Thoracic aorta (tissue), 2 donors: ENCODE measurements at regions not wholly inside any gene's neighbourhood (a gene's known extent, or its start where the extent isn't known, plus 50 kb on each side); places are given as distances from the start of the nearest gene placed in this dataset.

ENCODE experiments used
- ATAC-seq: fragments of 150-250 bp; one replicate; pipeline ENCODE4 v1.8.0; 2017; ENCODE audit warnings: low read depth; ENCODE audit not compliant: insufficient number of reproducible peaks, low FRiP score
- DNase-seq: peaks from one replicate; pipeline ENCODE4 v3.0.0-alpha.2; 2020; ENCODE audit warnings: low spot score
- H3K27ac ChIP-seq, 2 donors: fragments of 200-600 bp; sonication (generic); 1 replicate in 1 of 2; 2 replicates in 1 of 2; pipeline ENCODE4 v1.5.1; 2016; ENCODE audit warnings: mild to moderate bottlenecking in 2 of 2, moderate library complexity in 2 of 2
- H3K27me3 ChIP-seq: fragments of 200-600 bp; sonication (generic); replicated peaks from 2 replicates; pipeline ENCODE4 v1.6.0; 2016; ENCODE audit warnings: mild to moderate bottlenecking; ENCODE audit not compliant: insufficient read depth
- H3K36me3 ChIP-seq: fragments of 200-600 bp; sonication (generic); one replicate; pipeline ENCODE4 v1.5.1; 2016
- H3K4me1 ChIP-seq, 2 donors: fragments of 200-600 bp; sonication (generic); 1 replicate in 1 of 2; 2 replicates in 1 of 2; pipeline versions ENCODE4 v1.5.1 to v1.6.0; 2016; ENCODE audit warnings: low read depth in 2 of 2, mild to moderate bottlenecking in 1 of 2; ENCODE audit not compliant: control insufficient read depth in 1 of 2
- H3K4me3 ChIP-seq: fragments of 200-600 bp; sonication (generic); 2 replicates; pipeline ENCODE4 v1.5.1; 2016; ENCODE audit warnings: mild to moderate bottlenecking
- H3K9me3 ChIP-seq: fragments of 200-600 bp; sonication (generic); 2 replicates; pipeline ENCODE4 v1.5.1; 2016
- CTCF ChIP-seq: fragments of 200-600 bp; sonication (generic); IDR thresholded peaks from one replicate; pipeline ENCODE4 v1.5.1; 2019; ENCODE audit warnings: antibody characterized with exemption

- Histone ChIP-seq H3K36me3 (no peaks in the 10 kb centered on the region), H3K27ac (no peak overlapping the region), H3K27me3 (no peaks in the 10 kb centered on the region), H3K4me3 (no peak overlapping the region), H3K9me3 (no peaks in the 10 kb centered on the region), H3K4me1 (peaks cover 7 to 14% of the 10 kb centered on the region in 2 donors)
- ATAC-seq (no peak), DNase-seq (no peak)
- no peak for TF ChIP-seq CTCF
Observed at GRCh38 chr11:28808771-28809170, 700.6 kb downstream of the METTL15 start.

- no peak for TF ChIP-seq CTCF
- Histone ChIP-seq H3K9me3 (no peaks in the 10 kb centered on the region), H3K27me3 (no peaks in the 10 kb centered on the region), H3K36me3 (no peaks in the 10 kb centered on the region), H3K4me1 (no peaks in the 10 kb centered on the region), H3K4me3 (no peak overlapping the region), H3K27ac (no peak overlapping the region)
- ATAC-seq (no peak), DNase-seq (no peak)
Observed at GRCh38 chr11:28799316-28799715, 691.1 kb downstream of the METTL15 start.

- no peak for TF ChIP-seq CTCF
- DNase-seq (no peak), ATAC-seq (no peak)
- no peaks in the 10 kb centered on the region for H3K4me1 ChIP-seq
- H3K27ac ChIP-seq = no peak overlapping the region
- H3K36me3 ChIP-seq = no peaks in the 10 kb centered on the region
- H3K9me3 ChIP-seq = no peaks in the 10 kb centered on the region
- no peak overlapping the region for H3K4me3 ChIP-seq
- no peaks in the 10 kb centered on the region for H3K27me3 ChIP-seq
Observed at GRCh38 chr11:28798286-28798685, 690.1 kb downstream of the METTL15 start.

- H3K27me3 ChIP-seq = no peaks in the 10 kb centered on the region
- no peaks in the 10 kb centered on the region for H3K9me3 ChIP-seq
- DNase-seq (no peak), ATAC-seq (no peak)
- H3K4me1 ChIP-seq = no peaks in the 10 kb centered on the region
- H3K36me3 ChIP-seq = no peaks in the 10 kb centered on the region
- no peak overlapping the region for H3K4me3 ChIP-seq
- no peak overlapping the region for H3K27ac ChIP-seq
- no peak for TF ChIP-seq CTCF
Observed at GRCh38 chr11:28797536-28797935, 689.3 kb downstream of the METTL15 start.

- no peak for ATAC-seq
- Histone ChIP-seq H3K36me3 (no peaks in the 10 kb centered on the region), H3K9me3 (no peaks in the 10 kb centered on the region), H3K27ac (no peak overlapping the region), H3K4me3 (no peak overlapping the region), H3K27me3 (no peaks in the 10 kb centered on the region), H3K4me1 (no peaks in the 10 kb centered on the region)
- DNase-seq = no peak
- no peak for TF ChIP-seq CTCF
Observed at GRCh38 chr11:28794405-28794804, 686.2 kb downstream of the METTL15 start.
